NT2/D1 (cell line): ENCODE measurements at regions not wholly inside any gene's neighbourhood (a gene's known extent, or its start where the extent isn't known, plus 50 kb on each side); places are given as distances from the start of the nearest gene placed in this dataset.

ENCODE experiments used
- DNase-seq: peaks from one replicate; pipeline ENCODE4 v3.0.0-alpha.2; 2011; ENCODE audit warnings: low read depth, low spot score
- H3K27me3 ChIP-seq: 2 replicates; pipeline ENCODE4 v1.6.0; 2011; ENCODE audit warnings: mild to moderate bottlenecking; ENCODE audit not compliant: insufficient read length, insufficient read depth
- H3K36me3 ChIP-seq: 2 replicates; pipeline ENCODE4 v1.6.1; 2011; ENCODE audit warnings: mild to moderate bottlenecking, low read length, mixed read lengths; ENCODE audit not compliant: insufficient read depth, insufficient read length
- H3K4me1 ChIP-seq: 2 replicates; pipeline ENCODE4 v1.5.1; 2011; ENCODE audit not compliant: insufficient read depth, insufficient read length
- H3K4me3 ChIP-seq: 2 replicates; pipeline ENCODE4 v1.5.1; 2011; ENCODE audit warnings: low read depth; ENCODE audit not compliant: insufficient read length
- H3K9ac ChIP-seq: 2 replicates; pipeline ENCODE4 v1.6.0; 2011; ENCODE audit warnings: low read depth; ENCODE audit not compliant: insufficient read length
- H3K9me3 ChIP-seq: 2 replicates; pipeline ENCODE4 v1.5.1; 2011; ENCODE audit warnings: mild to moderate bottlenecking, low read length; ENCODE audit not compliant: insufficient read depth
- SUZ12 ChIP-seq: IDR thresholded peaks from 2 replicates; pipeline ENCODE4 v1.6.1; 2011; ENCODE audit not compliant: insufficient read length, insufficient read depth; ENCODE audit errors: extremely low read depth
- YY1 ChIP-seq: IDR thresholded peaks from 2 replicates; pipeline ENCODE4 v1.6.1; 2011; ENCODE audit not compliant: insufficient read length, insufficient read depth
- ZNF274 ChIP-seq: IDR thresholded peaks from 2 replicates; pipeline ENCODE4 v1.6.1; 2011; ENCODE audit warnings: mild to moderate bottlenecking, low read depth, low read length

DNA sequence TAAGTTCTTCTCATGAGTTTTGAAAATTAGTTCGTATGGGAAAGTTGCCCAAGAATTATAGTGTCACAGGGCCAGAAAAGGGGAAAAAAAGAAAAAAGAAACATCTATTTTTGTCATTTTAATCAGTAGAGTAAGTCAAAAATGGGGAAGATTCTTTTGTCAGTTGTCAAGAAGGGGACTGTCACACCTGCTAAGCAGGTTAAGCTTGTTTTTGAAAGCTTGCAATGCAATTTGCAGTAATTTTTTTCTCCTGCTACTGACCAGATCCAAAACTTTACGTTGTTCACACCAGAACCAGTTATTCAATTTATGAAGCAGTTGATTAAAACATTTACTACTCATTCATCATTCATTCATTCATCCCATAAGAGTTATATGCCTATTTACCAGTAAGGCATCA is 171.4 kb downstream of the SOX4 start:
- H3K4me3 ChIP-seq, result no peak overlapping the region
- peaks cover 8% of the 10 kb centered on the region; the same call in 1 of the 2 replicates for H3K9me3 ChIP-seq
- no peaks in the 10 kb centered on the region for H3K27me3 ChIP-seq
- no peak for TF ChIP-seq YY1
- no peak for TF ChIP-seq SUZ12
- TF ChIP-seq ZNF274, result no peak
- no peak for DNase-seq
- no peaks in the 10 kb centered on the region for H3K36me3 ChIP-seq
- H3K9ac ChIP-seq, result no peak overlapping the region
- no peaks in the 10 kb centered on the region for H3K4me1 ChIP-seq

DNA sequence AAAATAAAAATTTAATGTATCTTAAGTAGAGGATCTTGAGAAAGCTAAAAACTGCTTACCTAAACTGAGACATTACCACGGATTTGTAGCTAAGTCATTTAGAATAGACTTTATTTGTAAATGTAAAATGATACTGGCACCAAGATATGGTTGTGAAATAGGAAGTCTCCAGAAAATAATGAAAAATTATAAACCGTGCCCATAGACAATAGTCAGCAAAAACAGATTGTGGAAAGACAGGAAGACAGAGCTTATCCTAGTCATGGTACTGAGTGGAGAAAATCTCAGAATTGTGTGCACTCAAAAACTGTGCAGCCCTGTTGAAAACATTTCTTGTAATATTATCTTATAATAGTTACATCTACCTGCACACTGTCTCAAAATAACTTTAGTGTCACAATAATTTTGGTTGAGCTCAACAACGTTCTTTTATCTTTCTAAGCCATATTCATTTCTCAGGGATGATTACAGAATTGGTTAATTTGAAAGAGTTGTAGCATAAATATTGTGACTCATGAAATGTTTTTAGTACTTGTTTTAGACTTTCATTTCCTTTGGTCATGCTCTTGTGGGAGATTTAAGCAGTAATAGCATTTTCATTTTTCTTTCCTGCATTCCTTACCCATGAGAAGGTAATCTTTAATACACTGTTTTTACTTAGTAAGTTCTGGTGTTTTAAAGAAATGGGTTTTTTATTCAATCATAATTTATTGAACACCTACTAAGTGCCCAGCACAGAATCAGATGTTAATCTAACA is 174.5 kb downstream of the SOX4 start:
- Histone ChIP-seq H3K9me3 (no peaks in the 10 kb centered on the region), H3K36me3 (no peaks in the 10 kb centered on the region), H3K27me3 (no peaks in the 10 kb centered on the region), H3K9ac (no peak overlapping the region), H3K4me1 (no peaks in the 10 kb centered on the region), H3K4me3 (no peak overlapping the region)
- no peak for DNase-seq
- no peak for TF ChIP-seq SUZ12
- TF ChIP-seq YY1, result no peak
- TF ChIP-seq ZNF274, result no peak

DNA sequence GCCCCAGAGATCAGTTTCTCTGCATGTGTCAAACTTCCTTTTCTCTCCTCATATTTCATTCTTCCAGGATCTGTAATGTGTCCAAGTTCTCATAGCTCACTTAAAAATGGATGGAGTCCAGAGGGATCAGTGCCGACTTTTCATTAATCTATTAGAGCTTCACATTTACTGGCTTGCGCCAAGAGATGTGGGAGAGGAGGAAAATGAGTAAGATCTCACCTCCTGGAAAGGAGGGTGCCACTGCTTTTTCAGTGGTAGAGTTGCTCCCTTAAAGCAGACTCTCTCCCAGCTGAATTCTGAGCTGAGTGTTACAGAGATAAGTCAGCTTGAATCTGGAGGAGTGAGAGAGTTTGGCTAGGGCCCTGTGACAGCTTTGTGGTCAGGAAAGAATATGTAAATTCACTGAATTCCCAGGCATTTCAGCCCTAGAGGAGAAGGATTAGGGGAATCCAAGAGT is 175.9 kb downstream of the SOX4 start:
- Histone ChIP-seq H3K36me3 (no peaks in the 10 kb centered on the region), H3K4me3 (no peak overlapping the region), H3K4me1 (no peaks in the 10 kb centered on the region), H3K9me3 (no peaks in the 10 kb centered on the region), H3K27me3 (no peaks in the 10 kb centered on the region), H3K9ac (no peak overlapping the region)
- TF ChIP-seq YY1 (no peak), ZNF274 (no peak), SUZ12 (no peak)
- DNase-seq, result peak; percentile 66

DNA sequence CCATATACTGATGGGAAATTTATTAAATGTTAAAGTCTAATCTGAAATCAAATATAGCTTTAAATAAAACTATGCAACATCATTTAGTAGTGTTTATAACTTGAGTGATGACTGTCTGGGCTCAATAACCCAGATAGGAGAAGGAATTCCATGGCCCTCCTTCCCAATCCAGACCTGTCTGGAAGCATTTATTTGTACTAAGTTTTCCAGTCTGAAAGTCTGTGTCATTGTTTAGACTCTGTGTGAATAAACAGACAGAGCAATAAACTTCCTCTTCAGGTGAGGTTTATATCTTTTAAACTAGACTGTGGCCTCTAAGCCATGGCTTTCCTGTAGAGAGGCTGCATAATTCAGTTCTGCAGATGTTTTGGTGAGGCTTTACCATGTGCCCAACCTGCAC is 176.4 kb downstream of the SOX4 start:
- no peaks in the 10 kb centered on the region for H3K36me3 ChIP-seq
- no peak overlapping the region for H3K4me3 ChIP-seq
- H3K9me3 ChIP-seq, result no peaks in the 10 kb centered on the region
- H3K27me3 ChIP-seq, result no peaks in the 10 kb centered on the region
- no peak for DNase-seq
- TF ChIP-seq YY1 (no peak), SUZ12 (no peak), ZNF274 (no peak)
- H3K4me1 ChIP-seq, result no peaks in the 10 kb centered on the region
- H3K9ac ChIP-seq, result no peak overlapping the region

DNA sequence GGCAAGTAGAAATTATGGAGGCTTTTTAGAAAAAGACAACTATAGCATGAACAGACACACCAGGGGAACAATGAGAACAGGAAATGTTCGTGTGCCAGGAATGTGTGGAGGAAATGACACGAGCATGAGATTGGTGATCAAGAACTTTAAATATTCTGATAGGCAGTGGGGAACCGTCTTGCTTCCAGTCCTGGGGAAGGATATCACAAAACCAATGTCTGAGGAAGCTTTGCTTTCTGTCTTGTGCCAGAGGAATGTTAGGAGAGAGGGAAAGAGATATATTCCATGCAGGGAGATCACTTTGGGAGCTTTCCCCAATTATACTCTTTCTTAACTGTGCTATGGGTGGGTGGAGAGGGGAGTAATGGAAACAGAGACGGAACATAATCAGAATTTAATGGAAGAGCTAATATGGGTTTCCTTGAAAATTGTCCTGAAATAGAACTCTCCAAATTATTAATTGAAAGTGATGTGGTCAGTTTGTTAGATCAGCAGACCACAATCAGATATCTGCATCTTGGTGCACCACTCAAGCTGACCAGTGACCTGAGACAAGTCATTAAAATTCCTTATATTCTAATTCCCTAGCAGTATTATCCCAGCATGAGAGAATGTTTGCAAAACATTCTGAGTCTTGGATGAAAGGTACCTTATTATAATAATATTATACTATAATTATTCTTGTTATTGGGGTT is 178.2 kb downstream of the SOX4 start:
- Histone ChIP-seq H3K9ac (no peak overlapping the region), H3K9me3 (no peaks in the 10 kb centered on the region), H3K36me3 (no peaks in the 10 kb centered on the region), H3K4me1 (no peaks in the 10 kb centered on the region), H3K27me3 (no peaks in the 10 kb centered on the region), H3K4me3 (no peak overlapping the region)
- no peak for TF ChIP-seq SUZ12
- no peak for TF ChIP-seq YY1
- TF ChIP-seq ZNF274, result no peak
- DNase-seq, result no peak

DNA sequence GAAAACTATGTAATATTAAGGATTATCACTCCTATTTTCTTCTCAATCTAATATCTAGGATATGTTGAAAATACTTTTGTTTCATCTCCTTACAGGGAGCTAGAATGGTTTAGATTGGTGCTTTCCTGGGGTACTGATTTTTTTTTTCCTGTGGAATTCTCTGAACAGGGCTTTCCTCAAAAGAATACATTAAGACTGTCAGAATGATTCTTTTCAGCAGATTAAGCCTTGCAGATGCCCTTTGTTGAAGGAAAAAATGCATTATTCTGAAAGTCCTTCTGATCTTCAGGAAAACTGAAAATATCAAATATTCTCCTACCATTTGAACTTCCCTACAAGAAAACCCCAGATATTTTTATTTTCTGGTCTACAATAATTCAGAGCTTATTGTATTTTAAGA is 178.9 kb downstream of the SOX4 start:
- Histone ChIP-seq H3K9ac (no peak overlapping the region), H3K36me3 (no peaks in the 10 kb centered on the region), H3K4me1 (no peaks in the 10 kb centered on the region), H3K27me3 (no peaks in the 10 kb centered on the region), H3K4me3 (no peak overlapping the region), H3K9me3 (no peaks in the 10 kb centered on the region)
- no peak for DNase-seq
- TF ChIP-seq ZNF274 (no peak), YY1 (no peak), SUZ12 (no peak)

DNA sequence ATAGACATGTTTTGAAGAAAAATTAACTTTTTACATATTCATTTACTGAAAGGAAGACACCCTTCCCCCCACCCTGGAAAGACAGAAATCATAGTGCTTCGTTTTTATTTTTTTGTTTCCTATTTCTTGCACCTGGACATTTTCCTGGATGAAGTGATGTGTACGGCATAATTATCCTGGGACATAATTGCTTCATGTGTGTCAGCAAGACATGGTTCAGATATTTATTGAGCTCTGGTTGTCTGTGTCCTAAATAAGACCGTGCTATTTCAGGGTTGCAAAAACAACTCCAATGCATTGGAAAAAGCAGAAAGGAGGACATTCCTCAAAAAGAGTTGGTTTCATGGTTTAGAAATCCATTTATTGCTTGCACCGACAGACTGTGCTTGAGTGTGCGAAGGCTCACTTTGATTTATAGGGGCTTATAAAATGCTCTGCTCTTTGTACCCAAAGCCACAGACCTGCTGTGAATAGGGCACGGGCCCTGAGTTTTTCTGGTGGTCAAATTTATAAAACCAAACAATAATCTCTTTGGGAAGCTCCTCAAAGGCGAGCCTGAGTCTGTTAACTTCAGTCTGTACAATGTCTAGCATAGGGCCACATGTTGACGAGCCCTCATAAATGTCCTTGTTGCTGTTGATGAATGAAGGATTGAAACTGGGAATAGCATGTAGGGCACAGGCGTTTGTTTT is 179.5 kb downstream of the SOX4 start:
- H3K27me3 ChIP-seq, result no peaks in the 10 kb centered on the region
- H3K36me3 ChIP-seq, result no peaks in the 10 kb centered on the region
- no peak overlapping the region for H3K9ac ChIP-seq
- DNase-seq, result no peak
- H3K9me3 ChIP-seq, result no peaks in the 10 kb centered on the region
- no peaks in the 10 kb centered on the region for H3K4me1 ChIP-seq
- TF ChIP-seq YY1 (no peak), ZNF274 (no peak)
- H3K4me3 ChIP-seq, result no peak overlapping the region
